Raji (cell line): ENCODE measurements at regions not wholly inside any gene's neighbourhood (a gene's known extent, or its start where the extent isn't known, plus 50 kb on each side); places are given as distances from the start of the nearest gene placed in this dataset.

ENCODE experiments used
- POLR2A ChIP-seq: IDR thresholded peaks from 2 replicates; pipeline ENCODE4 v1.6.1; 2011; ENCODE audit warnings: low read depth, low read length, control low read depth; ENCODE audit not compliant: insufficient read depth

DNA sequence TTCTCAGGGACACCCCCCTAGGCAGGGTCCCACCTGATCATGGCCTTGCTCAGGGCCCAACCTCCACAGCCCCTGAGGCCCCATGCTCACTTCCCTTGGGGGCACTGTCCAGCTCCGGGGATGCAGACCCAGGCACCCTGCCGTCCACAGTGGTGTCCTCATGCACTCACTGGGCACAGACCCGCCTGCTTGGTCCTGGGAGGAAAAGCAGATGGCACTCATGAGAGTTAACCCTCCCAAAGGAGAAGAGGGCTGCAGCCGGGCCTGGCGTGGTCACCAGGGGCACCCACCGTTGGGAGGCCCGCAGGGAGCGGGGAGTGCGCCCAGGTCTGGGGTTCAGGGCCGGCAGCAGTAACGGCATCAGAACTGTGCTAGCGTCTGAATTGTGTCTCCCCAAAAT lies 1270.9 kb downstream of the BRD1 start:
- TF ChIP-seq POLR2A, result no peak

DNA sequence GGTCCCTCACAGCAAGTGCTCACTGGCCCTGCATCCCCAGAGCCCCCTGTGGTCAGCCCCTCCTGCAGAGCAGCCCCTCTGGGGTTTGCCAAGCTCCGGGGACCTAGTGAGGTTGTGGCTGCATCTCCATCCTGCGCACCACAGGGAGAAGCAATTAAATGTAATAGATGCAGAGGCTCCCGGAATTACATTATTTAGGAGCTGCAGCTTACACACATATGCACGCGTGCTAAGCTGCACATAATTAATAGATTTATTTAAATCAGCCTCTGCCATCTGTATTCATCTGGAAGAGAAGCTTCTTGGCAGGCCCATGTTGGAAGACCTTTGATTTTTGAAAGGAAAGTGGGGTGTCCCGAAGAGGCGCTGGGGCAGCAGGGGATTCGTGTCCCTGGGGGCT lies 1271.5 kb downstream of the BRD1 start:
- TF ChIP-seq POLR2A, result no peak

DNA sequence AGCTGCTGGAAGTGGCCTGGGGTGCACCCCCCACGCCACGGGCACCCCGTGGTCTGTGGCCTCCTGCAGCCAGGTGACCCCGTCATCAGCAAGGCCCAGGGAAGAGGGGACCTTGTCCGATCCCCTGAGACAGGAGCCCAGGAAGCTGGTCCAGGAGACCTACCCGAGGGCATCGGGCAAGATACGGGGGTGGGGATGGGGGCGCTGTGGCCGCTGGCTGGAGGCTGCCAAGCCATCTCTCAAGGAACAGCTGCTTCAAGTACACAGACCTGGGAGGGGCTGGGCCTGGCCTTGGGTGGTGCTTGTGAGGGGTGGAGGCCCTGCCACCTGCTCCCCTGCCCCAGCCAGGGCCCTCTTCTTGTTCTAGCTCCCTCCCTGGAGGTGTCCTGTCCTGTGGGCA lies 1272.1 kb downstream of the BRD1 start:
- no peak for TF ChIP-seq POLR2A

DNA sequence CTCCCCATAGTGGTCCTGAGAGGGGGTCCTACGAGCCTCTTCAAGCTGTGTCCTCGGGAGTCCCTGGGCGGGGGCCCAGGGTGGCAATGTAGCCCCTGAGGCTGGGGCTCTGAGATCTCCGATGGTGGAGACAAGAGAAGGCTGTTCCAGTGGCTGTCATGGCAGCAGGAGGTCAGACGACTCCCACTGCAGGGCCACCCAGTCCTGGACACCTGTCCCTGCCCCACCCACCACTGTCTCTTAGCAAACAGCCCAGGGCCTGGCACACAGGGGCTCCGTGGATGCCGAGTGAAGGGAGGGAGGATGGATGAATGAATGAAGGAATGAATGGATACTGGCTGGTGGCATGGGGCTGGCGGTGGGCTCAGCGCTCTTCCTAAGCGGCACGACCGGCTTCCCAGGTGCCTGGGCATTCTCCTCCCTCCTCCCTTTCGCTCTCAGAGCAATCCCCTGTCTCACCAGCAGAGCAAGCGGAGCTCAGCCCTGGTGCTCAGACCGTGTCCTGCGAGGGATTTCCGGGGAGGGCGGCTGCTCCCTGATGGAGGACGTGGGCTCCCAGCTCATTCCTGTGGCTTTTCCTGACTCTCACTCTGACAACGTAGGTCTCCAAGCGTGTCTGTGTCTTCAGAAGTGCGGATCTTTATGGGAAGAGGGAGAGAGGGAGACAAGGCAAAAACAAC lies 1272.6 kb downstream of the BRD1 start:
- TF ChIP-seq POLR2A, result no peak

DNA sequence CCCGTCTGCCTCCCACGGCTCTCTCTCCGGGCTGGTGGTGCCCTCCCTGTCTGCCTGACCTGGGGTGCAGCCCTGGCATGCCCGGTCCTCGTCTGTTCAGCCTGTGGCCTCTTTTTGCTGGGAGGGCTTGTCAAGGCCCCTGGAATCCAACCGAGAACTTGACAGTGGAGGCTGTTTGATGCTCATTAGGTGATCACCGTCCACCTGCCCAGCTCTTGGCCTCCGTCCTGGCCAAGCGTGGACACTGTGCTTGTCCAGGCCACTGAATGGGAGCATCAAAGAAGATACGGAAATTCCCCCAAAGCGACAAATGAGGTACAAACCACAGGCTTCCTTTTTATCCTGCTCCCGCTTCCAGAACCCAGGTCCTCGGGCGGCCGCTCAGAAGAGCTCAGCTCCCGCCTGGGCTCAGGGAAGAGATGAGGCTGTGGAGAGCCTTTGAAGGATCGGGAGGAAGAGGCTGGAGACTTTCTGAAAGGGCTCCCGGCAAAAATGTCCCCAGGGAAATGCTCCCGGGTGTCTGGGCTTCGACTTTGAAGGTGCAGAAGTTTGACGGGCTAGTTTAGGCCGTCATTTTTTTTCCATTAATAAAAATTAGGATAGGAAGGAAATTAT lies 1273.9 kb downstream of the BRD1 start:
- TF ChIP-seq POLR2A, result no peak

DNA sequence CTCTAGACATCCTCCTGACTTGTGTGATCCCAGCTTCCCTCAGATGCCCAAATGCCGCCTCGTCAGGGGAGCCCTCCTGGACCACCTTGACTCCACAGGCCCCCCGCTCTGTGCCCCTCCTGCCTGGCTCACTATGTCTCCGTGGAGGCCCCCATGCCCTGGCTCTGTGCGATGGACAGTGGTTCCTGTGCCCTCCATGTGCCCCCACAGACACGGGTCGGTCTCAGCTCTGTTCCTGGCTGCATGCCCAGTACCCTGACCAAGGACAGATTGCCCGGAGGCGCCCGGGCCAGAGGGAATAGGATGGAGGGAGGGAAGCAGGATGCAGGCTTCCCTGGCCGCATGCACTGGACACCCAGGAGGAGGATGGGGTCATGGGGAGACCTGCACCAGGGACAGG lies 1274.6 kb downstream of the BRD1 start:
- no peak for TF ChIP-seq POLR2A

DNA sequence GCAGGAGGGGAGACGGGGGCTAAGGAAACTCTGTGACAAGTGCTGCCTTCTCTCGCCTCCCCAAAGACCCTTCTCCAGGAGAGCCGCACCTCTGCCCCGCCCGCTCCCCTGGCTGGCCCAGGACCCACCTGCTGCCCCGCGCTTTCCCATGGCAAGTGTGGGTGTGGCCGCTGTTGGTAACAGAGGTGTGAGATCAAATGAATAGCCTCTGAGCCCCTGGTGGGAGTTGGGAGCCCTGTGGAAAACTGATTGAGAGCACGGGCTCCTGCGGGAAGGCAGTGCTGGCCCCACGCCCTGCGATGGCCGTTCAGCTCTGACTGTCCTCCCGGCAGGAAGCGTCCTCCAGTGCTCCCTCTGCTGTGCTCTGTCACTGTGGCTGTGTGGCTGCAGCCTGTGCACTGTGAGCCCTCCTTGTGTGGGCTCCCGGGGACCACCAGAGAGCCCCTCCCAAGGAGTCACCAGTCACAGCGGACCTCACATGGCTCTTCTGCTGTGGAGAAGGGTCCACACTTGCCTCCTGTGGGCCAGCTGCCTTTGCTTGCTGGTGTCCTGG lies 1275.9 kb downstream of the BRD1 start:
- TF ChIP-seq POLR2A, result no peak

- no peak for TF ChIP-seq POLR2A
Measured at GRCh38 chr22:48551061-48551460, 1276.6 kb downstream of the BRD1 start.

GRCh38 chr22:48548391-48548790 lies 1279.3 kb downstream of the BRD1 start:
- TF ChIP-seq POLR2A, result no peak

DNA sequence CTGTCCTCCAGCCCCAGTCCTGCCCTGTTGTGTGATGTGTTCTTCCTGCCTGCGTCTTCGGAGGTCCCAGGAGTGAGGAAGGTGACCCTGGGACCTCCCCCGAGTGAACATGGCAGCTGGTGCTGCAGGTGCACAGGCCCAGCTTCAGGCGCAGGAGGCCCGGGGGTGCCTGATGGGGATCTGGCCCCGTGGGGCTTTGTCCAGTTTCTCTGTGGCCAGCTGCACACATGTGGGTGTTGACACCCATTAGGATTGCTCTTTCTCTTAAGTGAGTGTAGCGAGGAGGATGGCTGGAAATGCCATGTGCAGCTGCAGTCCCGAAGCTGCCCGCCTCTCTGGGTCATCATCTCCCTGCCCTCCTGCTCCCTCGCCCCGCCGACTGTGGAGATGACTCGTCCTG lies 1279.7 kb downstream of the BRD1 start:
- TF ChIP-seq POLR2A, result no peak

DNA sequence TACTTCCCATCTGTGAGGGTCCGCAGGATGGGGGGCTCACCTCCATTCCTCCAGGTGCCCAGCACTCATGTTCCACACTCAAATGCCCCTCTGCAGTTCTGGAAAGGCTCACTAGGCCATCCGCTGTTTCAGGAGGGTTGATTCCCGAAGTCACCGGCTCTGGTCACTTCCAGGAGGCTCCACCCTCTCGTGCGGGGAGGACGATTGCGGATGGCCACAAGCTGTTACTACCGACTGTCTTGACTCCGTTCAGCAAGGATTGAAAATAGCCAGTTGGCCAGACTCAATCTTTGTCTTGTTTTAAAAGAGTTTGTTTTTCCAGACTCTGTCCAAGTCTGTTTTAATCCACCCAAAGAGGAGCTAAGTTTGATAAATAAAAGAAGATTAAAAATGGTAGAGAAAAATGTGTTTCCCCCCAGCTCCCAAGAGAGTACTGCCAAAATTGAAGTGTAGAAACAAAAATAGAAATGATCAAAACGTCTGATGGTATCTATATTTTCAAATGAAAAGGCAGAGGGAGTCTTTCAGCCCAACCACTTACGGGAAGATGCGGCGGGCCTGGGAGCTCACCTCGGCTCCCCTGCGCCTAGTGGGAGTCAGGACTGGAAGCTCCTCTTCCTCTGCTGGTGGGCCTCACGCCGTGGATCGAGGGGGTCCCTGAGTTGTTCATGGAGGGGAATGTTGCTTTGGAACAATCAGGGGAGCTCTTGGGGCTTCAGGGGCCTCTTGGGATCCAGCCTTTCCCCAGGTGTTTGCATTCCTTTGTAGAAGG lies 1280.8 kb downstream of the BRD1 start:
- no peak for TF ChIP-seq POLR2A

DNA sequence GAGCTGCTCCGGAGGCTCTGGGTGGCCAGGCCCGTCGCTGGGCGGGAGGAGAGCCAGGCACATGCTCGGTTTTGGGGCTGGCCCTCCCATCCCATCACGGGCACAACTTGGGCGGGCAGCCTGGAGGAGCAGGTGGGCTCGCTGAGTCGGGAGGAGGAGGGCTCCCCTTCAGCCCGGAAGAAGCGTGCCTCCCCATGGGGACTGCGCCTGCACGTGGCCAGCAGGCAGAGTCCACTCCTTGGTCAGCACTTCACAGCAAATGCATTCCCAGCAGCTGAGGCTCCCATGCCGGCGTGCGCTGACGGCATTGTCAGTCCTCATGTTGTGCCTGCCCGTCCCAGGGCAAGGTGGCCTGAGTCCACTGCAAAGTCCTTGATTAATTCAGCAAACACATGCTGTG lies 1281.7 kb downstream of the BRD1 start:
- TF ChIP-seq POLR2A, result no peak

- no peak for TF ChIP-seq POLR2A
Measured at GRCh38 chr22:48541401-48542098, 1286.1 kb downstream of the BRD1 start.

GRCh38 chr22:48539261-48539660 lies 1288.4 kb downstream of the BRD1 start:
- TF ChIP-seq POLR2A, result no peak

- TF ChIP-seq POLR2A, result no peak
Measured at GRCh38 chr22:48538291-48538820, 1289.3 kb downstream of the BRD1 start.
